ENCODE measurements at regions not wholly inside any gene's neighbourhood (a gene's known extent, or its start where the extent isn't known, plus 50 kb on each side); places are given as distances from the start of the nearest gene placed in this dataset.

GRCh38 chr3:168895419-168895818, 768.1 kb downstream of the MECOM start:
- TF ChIP-seq CREB1 (CRISPR knock-in tag; IDR thresholded peaks at IDR 0.05; ENCODE audit: low read depth) (no peak), EZH2phosphoT487 (IDR thresholded peaks at IDR 0.05; ENCODE audit: unreplicated experiment) (no peak), CTCF (conservative IDR thresholded peaks at IDR 0.05; ENCODE audit: low read depth in 2 of 2) (no peak), ZNF331 (CRISPR knock-in tag; IDR thresholded peaks at IDR 0.05; ENCODE audit: low read depth) (no peak), REST (IDR thresholded peaks at IDR 0.05; ENCODE audit: unreplicated experiment) (no peak), POLR2AphosphoS5 (IDR thresholded peaks at IDR 0.05; ENCODE audit: low read depth) (no peak), ETS1 (IDR thresholded peaks at IDR 0.05) (no peak), EZH2 (IDR thresholded peaks at IDR 0.05; ENCODE audit: low read depth, unreplicated experiment) (no peak), ZNF114 (CRISPR knock-in tag; IDR thresholded peaks at IDR 0.05) (no peak), STAT1 (IDR thresholded peaks at IDR 0.05; ENCODE audit: unreplicated experiment) (no peak), ZNF462 (CRISPR knock-in tag; IDR thresholded peaks at IDR 0.05) (no peak), NANOG (IDR thresholded peaks at IDR 0.05; ENCODE audit: borderline replicate concordance) (no peak)

Data from GM23338 (cell line).